BLaER1 treated with 17β-estradiol and CSF1 and Interleukin-3, amounts not matched to agents 10 nM and 100 nM (cell line): ENCODE measurements at regions not wholly inside any gene's neighbourhood (a gene's known extent, or its start where the extent isn't known, plus 50 kb on each side); places are given as distances from the start of the nearest gene placed in this dataset.
A peak's percentile ranks its signal among the peaks of the same experiment; 100 is the strongest.
"Not testable (repeated sequence)": the region's sequence is repeated elsewhere in the genome, so short reads cannot be mapped to it uniquely, and the experiment has no call there.

Experiments
- H3K27ac ChIP-seq, 11 experiments: shearing (Covaris generic); formaldehyde crosslinking; 2 replicates each; pipeline ENCODE4 v1.8.1; 2022
- H3K27me3 ChIP-seq, 11 experiments: shearing (Covaris generic); formaldehyde crosslinking; 2 replicates each; pipeline ENCODE4 v1.8.1; 2022
- H3K36me3 ChIP-seq, 11 experiments: shearing (Covaris generic); formaldehyde crosslinking; 2 replicates each; pipeline ENCODE4 v1.8.1; 2022
- H3K4me1 ChIP-seq, 10 experiments: shearing (Covaris generic); formaldehyde crosslinking; 2 replicates each; pipeline ENCODE4 v1.8.1; 2022
- H3K4me2 ChIP-seq, 11 experiments: shearing (Covaris generic); formaldehyde crosslinking; 2 replicates each; pipeline ENCODE4 v1.8.1; 2022
- H3K4me3 ChIP-seq, 10 experiments: shearing (Covaris generic); formaldehyde crosslinking; 2 replicates each; pipeline ENCODE4 v1.8.1; 2022
- H3K9ac ChIP-seq, 11 experiments: shearing (Covaris generic); formaldehyde crosslinking; 2 replicates each; pipeline ENCODE4 v1.8.1; 2022
- H3K9me3 ChIP-seq, 11 experiments: shearing (Covaris generic); formaldehyde crosslinking; replicated peaks in 1 of 11; 2 replicates each; pipeline ENCODE4 v1.8.1; 2022
- H4K20me1 ChIP-seq, 11 experiments: shearing (Covaris generic); formaldehyde crosslinking; 2 replicates each; pipeline ENCODE4 v1.8.1; 2022
- Cebpa-rat ChIP-seq, 11 experiments: shearing (Covaris generic); IDR thresholded peaks; 2 replicates each; pipeline ENCODE4 v1.8.1; 2022

- H3K36me3 ChIP-seq: no peaks in the 10 kb centered on the region
- H4K20me1 ChIP-seq: peaks cover 0 to 7% (median 0%) of the 10 kb centered on the region in 11 experiments; a peak in 1 of 22 replicates
- H3K4me2 ChIP-seq: peak overlapping the region in 1 of 11 experiments; percentile 26; a peak in 1 of 22 replicates
- no peak overlapping the region for H3K27ac ChIP-seq
- peaks cover 13 to 34% (median 17%) of the 10 kb centered on the region in 10 experiments for H3K4me1 ChIP-seq
- TF ChIP-seq Cebpa-rat (IDR thresholded peaks at IDR 0.05): no peak
- H3K27me3 ChIP-seq: peaks cover 9 to 27% (median 19%) of the 10 kb centered on the region in 11 experiments
- H3K9me3 ChIP-seq: no peaks in the 10 kb centered on the region
- H3K9ac ChIP-seq: no peak overlapping the region
- H3K4me3 ChIP-seq: no peak overlapping the region
Observed at GRCh38 chr22:46031965-46032851, 55.2 kb upstream of the WNT7B start.

- no peaks in the 10 kb centered on the region for H3K9me3 ChIP-seq
- peaks cover 0 to 14% (median 6%) of the 10 kb centered on the region in 11 experiments; a peak in 21 of 22 replicates for H3K27me3 ChIP-seq
- H4K20me1 ChIP-seq: no peaks in the 10 kb centered on the region
- H3K36me3 ChIP-seq: no peaks in the 10 kb centered on the region
- no peak overlapping the region for H3K9ac ChIP-seq
- H3K4me1 ChIP-seq: peaks cover 22 to 45% (median 27%) of the 10 kb centered on the region in 10 experiments
- H3K27ac ChIP-seq: no peak overlapping the region
- no peak overlapping the region for H3K4me2 ChIP-seq
- H3K4me3 ChIP-seq: no peak overlapping the region
- no peak for TF ChIP-seq Cebpa-rat (IDR thresholded peaks at IDR 0.05)
Observed at GRCh38 chr22:46033256-46034200, 56.6 kb upstream of the WNT7B start.

GRCh38 chr22:46034480-46034879, 57.5 kb upstream of the WNT7B start:
- Histone ChIP-seq H3K4me2 (peak overlapping the region in 1 of 11 experiments; percentile 67; a peak in 2 of 22 replicates), H3K4me1 (peaks cover 31 to 54% (median 37%) of the 10 kb centered on the region in 10 experiments)
- not testable (repeated sequence) for H3K9ac ChIP-seq, H3K4me3 ChIP-seq, H4K20me1 ChIP-seq, H3K27ac ChIP-seq, H3K36me3 ChIP-seq, H3K27me3 ChIP-seq, H3K9me3 ChIP-seq

- Histone ChIP-seq H3K9ac (peak overlapping the region; percentile 53 to 77 (median 65); a peak in 20 of 22 replicates), H3K27ac (peak overlapping the region in 3 of 11 experiments; percentile 47 to 56 (median 51); a peak in 7 of 22 replicates)
- TF ChIP-seq Cebpa-rat (IDR thresholded peaks at IDR 0.05): no peak
Observed at GRCh38 chr22:46035380-46035741, 58.4 kb upstream of the WNT7B start.

GRCh38 chr22:46035742-46036557, 59.0 kb upstream of the WNT7B start:
- peaks cover 7 to 8% (median 7%) of the 10 kb centered on the region in 11 experiments for H3K27me3 ChIP-seq
- TF ChIP-seq Cebpa-rat (IDR thresholded peaks at IDR 0.05): peak in 2 of 11 experiments; percentile 29 to 31; a peak in 2 of 22 replicates
- H3K9me3 ChIP-seq: no peaks in the 10 kb centered on the region
- no peaks in the 10 kb centered on the region for H3K36me3 ChIP-seq
- H3K4me3 ChIP-seq: peak overlapping the region; percentile 68 to 89 (median 78)
- H3K4me2 ChIP-seq: peak overlapping the region; percentile 84 to 99 (median 98)
- no peaks in the 10 kb centered on the region; a peak in 1 of 22 replicates for H4K20me1 ChIP-seq
- peaks cover 40 to 61% (median 51%) of the 10 kb centered on the region in 10 experiments for H3K4me1 ChIP-seq
- peak overlapping the region; percentile 78 to 91 (median 86) for H3K9ac ChIP-seq
- peak overlapping the region; percentile 67 to 92 (median 86) for H3K27ac ChIP-seq

More at GRCh38 chr22:46035380-46035741, 58.4 kb upstream of the WNT7B start:
- peaks cover 37 to 57% (median 45%) of the 10 kb centered on the region in 10 experiments for H3K4me1 ChIP-seq
- peak overlapping the region; percentile 49 to 70 (median 58) for H3K4me3 ChIP-seq
- H3K9me3 ChIP-seq: no peaks in the 10 kb centered on the region
- peaks cover 1 to 2% (median 2%) of the 10 kb centered on the region in 11 experiments for H3K27me3 ChIP-seq
- H4K20me1 ChIP-seq: no peaks in the 10 kb centered on the region
- H3K36me3 ChIP-seq: no peaks in the 10 kb centered on the region
- H3K4me2 ChIP-seq: peak overlapping the region; percentile 67 to 88 (median 78)

- Histone ChIP-seq H3K9me3 (no peaks in the 10 kb centered on the region), H3K36me3 (no peaks in the 10 kb centered on the region), H3K4me3 (peak overlapping the region; percentile 68 to 89 (median 78)), H3K4me1 (peaks cover 40 to 57% (median 52%) of the 10 kb centered on the region in 10 experiments), H3K27ac (peak overlapping the region; percentile 67 to 92 (median 86)), H3K9ac (peak overlapping the region; percentile 78 to 91 (median 86)), H3K27me3 (peaks cover 15 to 16% (median 16%) of the 10 kb centered on the region in 11 experiments), H3K4me2 (peak overlapping the region; percentile 84 to 99 (median 98)), H4K20me1 (no peaks in the 10 kb centered on the region; a peak in 1 of 22 replicates)
- no peak for TF ChIP-seq Cebpa-rat (IDR thresholded peaks at IDR 0.05)
Observed at GRCh38 chr22:46036558-46037408, 59.8 kb upstream of the WNT7B start.

- no peak overlapping the region for H3K27ac ChIP-seq
- peak overlapping the region; percentile 61 to 90 (median 82); a peak in 21 of 22 replicates for H3K4me2 ChIP-seq
- H3K4me3 ChIP-seq: no peak overlapping the region
- TF ChIP-seq Cebpa-rat (IDR thresholded peaks at IDR 0.05): no peak
- H3K9me3 ChIP-seq: no peaks in the 10 kb centered on the region
- H3K4me1 ChIP-seq: peaks cover 47 to 62% (median 53%) of the 10 kb centered on the region in 10 experiments
- peaks cover 28 to 30% (median 29%) of the 10 kb centered on the region in 11 experiments for H3K27me3 ChIP-seq
- no peaks in the 10 kb centered on the region; a peak in 1 of 22 replicates for H4K20me1 ChIP-seq
- no peaks in the 10 kb centered on the region for H3K36me3 ChIP-seq
- H3K9ac ChIP-seq: no peak overlapping the region
Observed at GRCh38 chr22:46038174-46038487, 61.2 kb upstream of the WNT7B start.
